H9 (cell line): ENCODE measurements at regions not wholly inside any gene's neighbourhood (a gene's known extent, or its start where the extent isn't known, plus 50 kb on each side); places are given as distances from the start of the nearest gene placed in this dataset.

ENCODE experiments used
- DNase-seq: peaks from one replicate; pipeline ENCODE4 v3.0.0-alpha.2; 2017
- H2AFZ ChIP-seq: one replicate; pipeline ENCODE4 v1.6.1; 2013; ENCODE audit warnings: mild to moderate bottlenecking, low read length, control low read depth, moderate library complexity
- H2AK5ac ChIP-seq: 2 replicates; pipeline ENCODE4 v1.6.1; 2013; ENCODE audit warnings: low read length, control low read depth, mixed read lengths; ENCODE audit not compliant: insufficient read length
- H2BK120ac ChIP-seq: one replicate; pipeline ENCODE4 v1.6.1; 2013; ENCODE audit warnings: low read depth, mild to moderate bottlenecking, low read length, control low read depth, inconsistent platforms; ENCODE audit not compliant: poor library complexity, severe bottlenecking
- H2BK12ac ChIP-seq: 2 replicates; pipeline ENCODE4 v1.6.1; 2013; ENCODE audit warnings: low read length, control low read depth, mixed read lengths, low read depth; ENCODE audit not compliant: insufficient read length
- H2BK15ac ChIP-seq: 2 replicates; pipeline ENCODE4 v1.6.1; 2013; ENCODE audit warnings: low read depth, low read length, control low read depth
- H2BK20ac ChIP-seq: one replicate; pipeline ENCODE4 v1.6.1; 2013; ENCODE audit warnings: low read depth, mild to moderate bottlenecking, low read length, control low read depth, inconsistent platforms; ENCODE audit not compliant: poor library complexity, severe bottlenecking
- H2BK5ac ChIP-seq: 2 replicates; pipeline ENCODE4 v1.6.1; 2013; ENCODE audit warnings: low read length, control low read depth, mixed read lengths; ENCODE audit not compliant: insufficient read length
- H3K14ac ChIP-seq: 2 replicates; pipeline ENCODE4 v1.6.1; 2013; ENCODE audit warnings: low read length, control low read depth; ENCODE audit not compliant: insufficient read depth
- H3K18ac ChIP-seq: 2 replicates; pipeline ENCODE4 v1.6.1; 2013; ENCODE audit warnings: low read depth, mild to moderate bottlenecking, mixed read lengths, low read length, control low read depth; ENCODE audit not compliant: insufficient read length
- H3K23ac ChIP-seq: 2 replicates; pipeline ENCODE4 v1.6.1; 2013; ENCODE audit warnings: low read length, control low read depth, mixed read lengths, low read depth; ENCODE audit not compliant: insufficient read length
- H3K23me2 ChIP-seq: 2 replicates; pipeline ENCODE4 v1.6.1; 2013; ENCODE audit warnings: low read depth, mild to moderate bottlenecking, mixed read lengths, low read length, control low read depth; ENCODE audit not compliant: insufficient read length, poor library complexity, severe bottlenecking
- H3K27ac ChIP-seq: 2 replicates; pipeline ENCODE4 v1.5.1; 2013; ENCODE audit warnings: low read length, control low read depth, mixed read lengths, low read depth; ENCODE audit not compliant: insufficient read length
- H3K27me3 ChIP-seq: 2 replicates; pipeline ENCODE4 v1.6.1; 2013; ENCODE audit warnings: low read length, control low read depth, inconsistent platforms; ENCODE audit not compliant: insufficient read depth
- H3K4ac ChIP-seq: 2 replicates; pipeline ENCODE4 v1.6.1; 2013; ENCODE audit warnings: low read depth, mild to moderate bottlenecking, control low read depth, inconsistent platforms, low read length, moderate library complexity
- H3K4me1 ChIP-seq: 2 replicates; pipeline ENCODE4 v1.6.1; 2013; ENCODE audit warnings: low read length, control low read depth, inconsistent platforms; ENCODE audit not compliant: insufficient read depth
- H3K4me2 ChIP-seq: 2 replicates; pipeline ENCODE4 v1.6.1; 2013; ENCODE audit warnings: low read length, control low read depth, mixed read lengths; ENCODE audit not compliant: insufficient read length, insufficient read depth
- H3K56ac ChIP-seq: 2 replicates; pipeline ENCODE4 v1.6.1; 2013; ENCODE audit warnings: low read depth, mild to moderate bottlenecking, mixed read lengths, low read length, control low read depth; ENCODE audit not compliant: insufficient read length
- H3K79me1 ChIP-seq: 2 replicates; pipeline ENCODE4 v1.6.1; 2013; ENCODE audit warnings: low read depth, mild to moderate bottlenecking, moderate library complexity, low read length, control low read depth, inconsistent platforms; ENCODE audit not compliant: insufficient read depth, poor library complexity, severe bottlenecking
- H3K79me2 ChIP-seq: 2 replicates; pipeline ENCODE4 v1.6.1; 2013; ENCODE audit warnings: low read length, control low read depth, inconsistent platforms; ENCODE audit not compliant: insufficient read depth
- H3K9ac ChIP-seq: 2 replicates; pipeline ENCODE4 v1.6.1; 2013; ENCODE audit warnings: low read length, control low read depth, mixed read lengths; ENCODE audit not compliant: insufficient read length; ENCODE audit errors: extremely low read depth
- H3K9me3 ChIP-seq: one replicate; pipeline ENCODE4 v1.6.1; 2013; ENCODE audit warnings: low read depth, low read length, inconsistent platforms; ENCODE audit not compliant: control insufficient read depth
- H3T11ph ChIP-seq: one replicate; pipeline ENCODE4 v1.6.1; 2013; ENCODE audit warnings: mild to moderate bottlenecking, low read length, control low read depth, inconsistent platforms
- H4K20me1 ChIP-seq: one replicate; pipeline ENCODE4 v1.6.1; 2013; ENCODE audit not compliant: control insufficient read depth, insufficient read length, insufficient read depth
- H4K5ac ChIP-seq: 2 replicates; pipeline ENCODE4 v1.6.1; 2013; ENCODE audit warnings: low read depth, mild to moderate bottlenecking, mixed read lengths, low read length, control low read depth; ENCODE audit not compliant: insufficient read length
- H4K8ac ChIP-seq: replicated peaks from 2 replicates; pipeline ENCODE4 v1.6.1; 2013; ENCODE audit warnings: low read length, control low read depth, mixed read lengths, low read depth; ENCODE audit not compliant: insufficient read length
- H4K91ac ChIP-seq: 2 replicates; pipeline ENCODE4 v1.6.1; 2013; ENCODE audit warnings: low read depth, mild to moderate bottlenecking, moderate library complexity, mixed read lengths, low read length, control low read depth; ENCODE audit not compliant: insufficient read length
- H3K27ac Mint-ChIP-seq, 3 experiments: 2 replicates in 2 of 3; 3 replicates in 1 of 3; pipeline ENCODE4 v1.8.0; 2020 to 2021; ENCODE audit warnings: mixed read lengths in 3 of 3, mild to moderate bottlenecking in 1 of 3, moderate library complexity in 1 of 3
- H3K27me3 Mint-ChIP-seq: 2 replicates; pipeline ENCODE4 v1.8.0; 2021; ENCODE audit warnings: low read depth, mild to moderate bottlenecking, moderate library complexity, mixed read lengths
- H3K36me3 Mint-ChIP-seq, 3 experiments: 2 replicates in 2 of 3; 3 replicates in 1 of 3; pipeline ENCODE4 v1.8.0; 2020 to 2021; ENCODE audit warnings: low read depth in 3 of 3, mixed read lengths in 3 of 3; ENCODE audit not compliant: insufficient read depth in 1 of 3
- H3K4me1 Mint-ChIP-seq, 2 experiments: 2 replicates each; pipeline ENCODE4 v1.8.0; 2020; ENCODE audit warnings: mixed read lengths in 2 of 2
- H3K4me3 Mint-ChIP-seq, 2 experiments: 2 replicates in 1 of 2; 3 replicates in 1 of 2; pipeline ENCODE4 v1.8.0; 2020 to 2021; ENCODE audit warnings: mild to moderate bottlenecking in 2 of 2, mixed read lengths in 2 of 2, moderate library complexity in 1 of 2
- H3K9me3 Mint-ChIP-seq, 2 experiments: 2 replicates in 1 of 2; 3 replicates in 1 of 2; pipeline ENCODE4 v1.8.0; 2020; ENCODE audit warnings: mild to moderate bottlenecking in 2 of 2, mixed read lengths in 2 of 2, moderate library complexity in 1 of 2
- TF ChIP-seq, protein P1 (sequence below): fragments of 200-600 bp; sonication (generic); conservative IDR thresholded peaks from 3 replicates; pipeline ENCODE4 v1.8.0; 2021; ENCODE audit warnings: antibody characterized with exemption, mild to moderate bottlenecking

DNA sequence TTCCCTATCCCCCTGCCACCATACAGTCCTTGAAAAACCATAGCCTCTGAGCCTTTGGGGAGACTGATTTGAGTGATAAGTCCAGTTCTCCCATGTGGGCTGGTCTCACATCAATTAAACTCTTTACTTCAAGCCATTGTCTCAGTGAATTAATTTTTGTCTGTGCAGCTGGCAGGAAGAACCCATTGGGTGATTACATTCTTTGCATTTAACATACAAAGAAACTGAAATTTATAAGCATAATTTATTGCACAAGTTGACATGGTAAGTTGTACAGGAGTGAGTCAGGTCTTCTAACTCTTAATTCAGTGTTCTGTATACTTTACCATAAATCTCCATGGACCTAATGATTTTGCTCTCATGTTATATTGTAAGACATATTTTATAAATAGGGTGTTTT lies 1613.0 kb upstream of the LRRTM3 start:
- Histone ChIP-seq H3K23me2 (no peaks in the 10 kb centered on the region), H3K4ac (no peak overlapping the region), H3K23ac (no peak overlapping the region), H4K5ac (no peak overlapping the region), H2BK15ac (no peak overlapping the region), H3K79me2 (no peaks in the 10 kb centered on the region), H3K56ac (no peak overlapping the region), H3K18ac (no peak overlapping the region), H3K27ac (no peak overlapping the region), H2BK20ac (no peak overlapping the region), H3K9ac (no peak overlapping the region), H2AFZ (no peak overlapping the region), H2BK5ac (no peak overlapping the region), H2BK12ac (no peak overlapping the region), H3K14ac (no peak overlapping the region), H4K8ac (no peak overlapping the region), H2BK120ac (no peak overlapping the region), H4K91ac (no peak overlapping the region), H3K4me1 (no peaks in the 10 kb centered on the region), H3K27me3 (no peaks in the 10 kb centered on the region), H2AK5ac (no peak overlapping the region), H3K9me3 (no peaks in the 10 kb centered on the region), H4K20me1 (no peaks in the 10 kb centered on the region), H3K4me2 (no peak overlapping the region), H3K79me1 (no peaks in the 10 kb centered on the region), H3T11ph (no peak overlapping the region)
- DNase-seq: no peak
- Mint-ChIP-seq H3K27me3 (no peaks in the 10 kb centered on the region), H3K27ac (no peak overlapping the region), H3K9me3 (no peaks in the 10 kb centered on the region), H3K4me1 (peaks cover 5 to 10% of the 10 kb centered on the region in 2 experiments), H3K4me3 (no peak overlapping the region), H3K36me3 (peaks cover 0 to 4% (median 0%) of the 10 kb centered on the region in 3 experiments; a peak in 1 of 7 replicates)
- TF ChIP-seq, protein P1, sequence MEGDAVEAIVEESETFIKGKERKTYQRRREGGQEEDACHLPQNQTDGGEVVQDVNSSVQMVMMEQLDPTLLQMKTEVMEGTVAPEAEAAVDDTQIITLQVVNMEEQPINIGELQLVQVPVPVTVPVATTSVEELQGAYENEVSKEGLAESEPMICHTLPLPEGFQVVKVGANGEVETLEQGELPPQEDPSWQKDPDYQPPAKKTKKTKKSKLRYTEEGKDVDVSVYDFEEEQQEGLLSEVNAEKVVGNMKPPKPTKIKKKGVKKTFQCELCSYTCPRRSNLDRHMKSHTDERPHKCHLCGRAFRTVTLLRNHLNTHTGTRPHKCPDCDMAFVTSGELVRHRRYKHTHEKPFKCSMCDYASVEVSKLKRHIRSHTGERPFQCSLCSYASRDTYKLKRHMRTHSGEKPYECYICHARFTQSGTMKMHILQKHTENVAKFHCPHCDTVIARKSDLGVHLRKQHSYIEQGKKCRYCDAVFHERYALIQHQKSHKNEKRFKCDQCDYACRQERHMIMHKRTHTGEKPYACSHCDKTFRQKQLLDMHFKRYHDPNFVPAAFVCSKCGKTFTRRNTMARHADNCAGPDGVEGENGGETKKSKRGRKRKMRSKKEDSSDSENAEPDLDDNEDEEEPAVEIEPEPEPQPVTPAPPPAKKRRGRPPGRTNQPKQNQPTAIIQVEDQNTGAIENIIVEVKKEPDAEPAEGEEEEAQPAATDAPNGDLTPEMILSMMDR: no peak
